HFFc6 (cell line): ENCODE measurements at regions not wholly inside any gene's neighbourhood (a gene's known extent, or its start where the extent isn't known, plus 50 kb on each side); places are given as distances from the start of the nearest gene placed in this dataset.

Experiments used
- DNase-seq: peaks from one replicate; pipeline ENCODE4 v3.0.0-alpha.2; 2018
- H3K27ac Mint-ChIP-seq: 2 replicates; pipeline ENCODE4 v1.8.0; 2020; ENCODE audit warnings: mild to moderate bottlenecking, mixed read lengths
- H3K27me3 Mint-ChIP-seq: 2 replicates; pipeline ENCODE4 v1.8.0; 2021; ENCODE audit warnings: mild to moderate bottlenecking, moderate library complexity, mixed read lengths; ENCODE audit not compliant: insufficient read depth
- H3K36me3 Mint-ChIP-seq: 2 replicates; pipeline ENCODE4 v1.8.0; 2021; ENCODE audit warnings: low read depth, mixed read lengths
- H3K4me1 Mint-ChIP-seq: 2 replicates; pipeline ENCODE4 v1.8.0; 2020; ENCODE audit warnings: low read depth, mixed read lengths
- H3K4me3 Mint-ChIP-seq: 2 replicates; pipeline ENCODE4 v1.8.0; 2020; ENCODE audit warnings: mild to moderate bottlenecking, moderate library complexity, mixed read lengths
- H3K9me3 Mint-ChIP-seq: 2 replicates; pipeline ENCODE4 v1.8.0; 2020; ENCODE audit warnings: mild to moderate bottlenecking, mixed read lengths
- TF ChIP-seq, protein P1 (sequence below): fragments of 200-600 bp; sonication (generic); IDR thresholded peaks from 2 replicates; pipeline ENCODE4 v1.5.0; 2021; ENCODE audit warnings: antibody characterized with exemption, mild to moderate bottlenecking

DNA sequence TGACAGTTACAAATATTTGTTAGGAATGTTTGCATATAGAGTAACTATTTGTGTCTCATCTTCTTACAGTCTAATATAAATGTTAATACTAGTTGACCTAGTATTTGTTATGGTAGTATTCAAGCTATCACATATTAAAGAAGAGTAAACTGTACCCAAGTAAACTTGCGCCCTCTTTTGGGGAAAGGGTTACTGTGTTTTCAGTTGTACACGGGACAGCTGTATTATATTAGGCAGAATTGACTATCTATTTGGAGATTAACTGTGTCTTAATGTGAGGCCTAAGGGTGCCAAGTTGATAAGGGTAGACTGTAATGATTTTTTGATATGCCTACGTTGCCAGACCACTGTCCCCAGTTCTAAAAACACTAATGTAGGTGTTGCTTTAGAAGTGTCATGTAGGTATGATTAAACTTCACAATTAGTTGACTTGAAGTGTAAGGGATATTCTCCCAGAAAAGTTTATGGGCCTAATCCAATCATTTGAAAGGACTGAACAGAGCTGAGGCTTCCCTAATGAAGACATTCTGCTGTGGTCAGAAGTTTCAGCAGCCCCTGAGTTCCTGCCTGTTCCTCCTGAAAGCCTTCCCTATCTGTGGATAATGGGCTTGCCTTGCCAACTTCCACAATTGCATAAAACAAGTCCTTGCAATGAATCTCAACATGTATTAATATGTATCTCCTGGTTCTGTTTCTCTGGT lies 172.8 kb upstream of the CXCL13 start:
- no peak overlapping the region for H3K27ac Mint-ChIP-seq
- no peak for DNase-seq
- H3K9me3 Mint-ChIP-seq = no peaks in the 10 kb centered on the region
- no peaks in the 10 kb centered on the region for H3K4me1 Mint-ChIP-seq
- TF ChIP-seq, protein P1, sequence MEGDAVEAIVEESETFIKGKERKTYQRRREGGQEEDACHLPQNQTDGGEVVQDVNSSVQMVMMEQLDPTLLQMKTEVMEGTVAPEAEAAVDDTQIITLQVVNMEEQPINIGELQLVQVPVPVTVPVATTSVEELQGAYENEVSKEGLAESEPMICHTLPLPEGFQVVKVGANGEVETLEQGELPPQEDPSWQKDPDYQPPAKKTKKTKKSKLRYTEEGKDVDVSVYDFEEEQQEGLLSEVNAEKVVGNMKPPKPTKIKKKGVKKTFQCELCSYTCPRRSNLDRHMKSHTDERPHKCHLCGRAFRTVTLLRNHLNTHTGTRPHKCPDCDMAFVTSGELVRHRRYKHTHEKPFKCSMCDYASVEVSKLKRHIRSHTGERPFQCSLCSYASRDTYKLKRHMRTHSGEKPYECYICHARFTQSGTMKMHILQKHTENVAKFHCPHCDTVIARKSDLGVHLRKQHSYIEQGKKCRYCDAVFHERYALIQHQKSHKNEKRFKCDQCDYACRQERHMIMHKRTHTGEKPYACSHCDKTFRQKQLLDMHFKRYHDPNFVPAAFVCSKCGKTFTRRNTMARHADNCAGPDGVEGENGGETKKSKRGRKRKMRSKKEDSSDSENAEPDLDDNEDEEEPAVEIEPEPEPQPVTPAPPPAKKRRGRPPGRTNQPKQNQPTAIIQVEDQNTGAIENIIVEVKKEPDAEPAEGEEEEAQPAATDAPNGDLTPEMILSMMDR = no peak
- no peaks in the 10 kb centered on the region for H3K36me3 Mint-ChIP-seq
- no peak overlapping the region for H3K4me3 Mint-ChIP-seq
- H3K27me3 Mint-ChIP-seq = peaks cover 8% of the 10 kb centered on the region; the same call in 1 of the 2 replicates

DNA sequence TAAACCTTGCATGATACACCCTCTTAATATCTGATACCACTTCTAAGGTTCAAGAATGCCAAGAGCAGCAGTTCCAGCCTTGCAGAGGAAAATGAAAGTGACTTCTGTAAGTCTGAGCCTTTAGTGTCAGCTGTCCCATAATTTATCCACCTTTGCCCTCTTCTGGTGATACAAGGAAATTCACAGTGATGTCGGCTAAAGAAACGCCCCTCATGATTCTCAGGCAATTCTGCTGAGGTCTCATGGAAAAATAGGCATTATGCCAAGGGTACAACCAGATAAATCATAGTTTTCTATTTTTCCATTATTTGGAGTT lies 172.2 kb upstream of the CXCL13 start:
- DNase-seq = peak; percentile 49
- TF ChIP-seq, protein P1 = peak; percentile 71
- Mint-ChIP-seq H3K4me1 (no peaks in the 10 kb centered on the region), H3K4me3 (no peak overlapping the region), H3K27ac (no peak overlapping the region), H3K27me3 (peaks cover 8% of the 10 kb centered on the region; the same call in 1 of the 2 replicates), H3K9me3 (no peaks in the 10 kb centered on the region), H3K36me3 (no peaks in the 10 kb centered on the region)

DNA sequence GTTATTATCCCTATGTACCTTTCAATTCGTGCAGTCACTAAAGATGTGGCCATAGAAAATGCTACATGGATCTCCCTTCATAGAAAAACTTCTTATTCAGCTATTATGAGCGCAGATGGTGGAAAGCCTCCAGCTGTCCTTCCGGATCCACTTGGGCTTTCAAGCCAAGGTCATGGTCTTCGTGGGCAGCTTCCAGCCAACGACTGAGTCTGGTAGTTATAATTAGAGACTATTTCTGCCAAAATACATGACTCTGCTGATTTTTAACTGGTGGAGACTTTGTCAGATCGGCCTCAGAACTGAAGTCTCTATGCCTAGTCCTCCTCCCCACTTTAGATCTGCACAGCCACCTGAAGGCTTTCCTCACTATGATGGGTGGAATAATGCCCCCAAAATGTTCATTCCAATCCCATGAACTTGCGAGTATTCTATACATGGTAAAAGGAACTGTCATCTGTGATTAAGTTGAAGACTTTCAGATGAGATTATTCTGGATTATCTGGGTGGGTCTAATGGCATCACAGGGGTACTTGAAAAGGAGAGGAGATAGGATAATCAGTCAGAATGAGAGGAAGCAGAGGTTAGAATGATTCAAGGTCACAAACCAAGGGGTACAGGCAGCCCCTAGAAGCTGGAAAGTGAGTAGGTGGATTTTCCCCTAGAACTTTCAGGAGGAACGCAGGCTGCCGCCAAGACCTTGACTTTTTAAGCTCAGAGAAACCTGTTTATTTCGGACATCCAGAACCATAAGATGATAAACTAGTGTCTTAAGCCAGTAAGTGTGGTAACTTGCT lies 171.1 kb upstream of the CXCL13 start:
- DNase-seq = no peak
- Mint-ChIP-seq H3K4me3 (no peak overlapping the region), H3K36me3 (no peaks in the 10 kb centered on the region), H3K9me3 (no peaks in the 10 kb centered on the region), H3K27me3 (peaks cover 8% of the 10 kb centered on the region; the same call in 1 of the 2 replicates), H3K27ac (no peak overlapping the region), H3K4me1 (no peaks in the 10 kb centered on the region)
- TF ChIP-seq, protein P1 = no peak

DNA sequence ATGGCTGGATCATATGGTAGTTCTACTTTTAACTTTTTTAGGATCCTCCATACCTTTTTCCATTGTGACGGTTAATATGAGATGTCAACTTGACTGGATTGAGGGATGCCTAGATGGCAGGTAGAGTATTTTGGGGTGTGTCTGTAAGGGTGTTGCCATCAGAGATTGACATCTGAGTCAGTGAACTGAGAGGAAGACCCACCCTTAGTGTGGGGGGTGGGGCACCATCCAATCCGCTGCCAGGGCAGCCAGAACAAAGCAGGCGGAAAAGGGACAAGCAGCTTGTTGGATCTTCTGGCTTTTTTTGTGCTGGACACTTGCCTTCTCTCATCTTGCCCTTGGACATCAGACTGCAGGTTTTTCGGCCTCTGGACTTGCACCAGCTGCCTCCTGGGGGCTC lies 168.5 kb upstream of the CXCL13 start:
- Mint-ChIP-seq H3K4me3 (no peak overlapping the region), H3K9me3 (no peaks in the 10 kb centered on the region), H3K4me1 (no peaks in the 10 kb centered on the region), H3K36me3 (no peaks in the 10 kb centered on the region), H3K27ac (no peak overlapping the region), H3K27me3 (peaks cover 8% of the 10 kb centered on the region)
- DNase-seq = no peak
- TF ChIP-seq, protein P1 = no peak

DNA sequence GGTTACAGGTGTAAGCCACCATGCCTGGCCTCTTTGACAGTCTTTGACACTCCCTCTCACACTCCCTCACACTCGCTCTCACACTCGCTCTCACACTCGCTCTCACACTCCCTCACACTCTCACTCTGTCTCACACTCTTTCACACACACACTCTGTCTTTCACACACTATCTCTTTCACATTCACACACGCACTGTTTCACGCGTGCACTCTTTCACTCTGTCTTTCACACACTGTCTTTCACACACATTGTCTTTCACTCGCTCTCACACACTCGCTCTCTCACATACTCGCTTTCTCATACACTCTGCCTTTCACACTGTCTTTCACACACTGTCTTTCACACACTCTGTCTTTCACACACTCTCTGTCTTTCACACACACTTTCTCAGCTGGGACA lies 167.1 kb upstream of the CXCL13 start:
- no peaks in the 10 kb centered on the region for H3K4me1 Mint-ChIP-seq

More for the DNA sequence above, 167.1 kb upstream of the CXCL13 start:
- Mint-ChIP-seq H3K4me3 (no peak overlapping the region), H3K27me3 (peaks cover 8% of the 10 kb centered on the region), H3K36me3 (no peaks in the 10 kb centered on the region), H3K27ac (no peak overlapping the region), H3K9me3 (no peaks in the 10 kb centered on the region)
- no peak for DNase-seq
- TF ChIP-seq, protein P1 = no peak
